Endothelial cell of umbilical vein (primary cell): ENCODE measurements at regions not wholly inside any gene's neighbourhood (a gene's known extent, or its start where the extent isn't known, plus 50 kb on each side); places are given as distances from the start of the nearest gene placed in this dataset.

ENCODE experiments used
- EZH2 ChIP-seq: IDR thresholded peaks from 2 replicates; pipeline ENCODE4 v1.6.1; 2012; ENCODE audit warnings: borderline replicate concordance, low read depth, mild to moderate bottlenecking, moderate library complexity, low read length, inconsistent platforms; ENCODE audit not compliant: severe bottlenecking
- FOS ChIP-seq: IDR thresholded peaks from 2 replicates; pipeline ENCODE4 v1.6.1; 2011; ENCODE audit warnings: mild to moderate bottlenecking, low read length, moderate library complexity, borderline replicate concordance; ENCODE audit not compliant: insufficient read depth
- GATA2 ChIP-seq: IDR thresholded peaks from 2 replicates; pipeline ENCODE4 v1.7.0; 2011; ENCODE audit warnings: low read depth, mild to moderate bottlenecking, moderate library complexity, mixed read lengths, low read length; ENCODE audit not compliant: insufficient read length, insufficient read depth
- JUN ChIP-seq: IDR thresholded peaks from 2 replicates; pipeline ENCODE4 v1.6.1; 2011; ENCODE audit warnings: borderline replicate concordance, low read depth; ENCODE audit not compliant: insufficient read length, insufficient read depth
- MYC ChIP-seq: IDR thresholded peaks from one replicate; pipeline ENCODE4 v1.6.1; 2011; ENCODE audit warnings: mild to moderate bottlenecking, low read depth, low read length
- POLR2A ChIP-seq: IDR thresholded peaks from 2 replicates; pipeline ENCODE4 v1.6.1; 2012; ENCODE audit warnings: low read depth, mild to moderate bottlenecking, control low read depth, low read length
- POLR2AphosphoS5 ChIP-seq: IDR thresholded peaks from 2 replicates; pipeline ENCODE4 v1.6.1; 2012; ENCODE audit warnings: low read depth, mild to moderate bottlenecking, control low read depth, low read length, moderate library complexity; ENCODE audit not compliant: insufficient read depth
- TF ChIP-seq, protein P1 (sequence below), 2 donors: IDR thresholded peaks; 1 replicate in 1 of 2; 2 replicates in 1 of 2; pipeline ENCODE4 v1.5.1; 2011; ENCODE audit warnings: low read length in 2 of 2, mild to moderate bottlenecking in 2 of 2, moderate library complexity in 2 of 2, control low read depth in 1 of 2, inconsistent platforms in 1 of 2, low read depth in 1 of 2; ENCODE audit not compliant: insufficient read depth in 1 of 2; ENCODE audit errors: extremely low read depth in 1 of 2
- TF ChIP-seq, protein P2 (sequence below): IDR thresholded peaks from 2 replicates; pipeline ENCODE4 v1.6.1; 2011; ENCODE audit not compliant: insufficient read depth, insufficient read length

DNA sequence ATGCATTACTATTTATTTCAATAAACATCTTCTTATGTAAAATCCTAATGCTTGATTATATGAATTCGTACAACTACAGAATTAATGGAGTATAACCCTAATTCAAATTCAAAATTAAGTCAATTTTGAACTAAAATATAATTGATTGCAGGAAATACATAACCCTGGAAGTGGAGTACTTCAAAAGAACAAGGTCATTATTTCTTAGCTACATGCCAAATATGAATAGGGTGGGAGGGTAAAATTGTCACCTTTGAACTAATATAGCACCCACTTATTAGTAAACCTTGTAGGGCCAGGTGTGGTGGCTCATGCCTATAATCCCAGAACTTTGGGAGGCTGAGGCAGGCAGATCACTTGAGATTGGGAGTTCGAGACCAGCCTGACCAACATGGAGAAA lies 895.4 kb upstream of the ACVR2A start:
- no peak for TF ChIP-seq EZH2
- TF ChIP-seq, protein P1, sequence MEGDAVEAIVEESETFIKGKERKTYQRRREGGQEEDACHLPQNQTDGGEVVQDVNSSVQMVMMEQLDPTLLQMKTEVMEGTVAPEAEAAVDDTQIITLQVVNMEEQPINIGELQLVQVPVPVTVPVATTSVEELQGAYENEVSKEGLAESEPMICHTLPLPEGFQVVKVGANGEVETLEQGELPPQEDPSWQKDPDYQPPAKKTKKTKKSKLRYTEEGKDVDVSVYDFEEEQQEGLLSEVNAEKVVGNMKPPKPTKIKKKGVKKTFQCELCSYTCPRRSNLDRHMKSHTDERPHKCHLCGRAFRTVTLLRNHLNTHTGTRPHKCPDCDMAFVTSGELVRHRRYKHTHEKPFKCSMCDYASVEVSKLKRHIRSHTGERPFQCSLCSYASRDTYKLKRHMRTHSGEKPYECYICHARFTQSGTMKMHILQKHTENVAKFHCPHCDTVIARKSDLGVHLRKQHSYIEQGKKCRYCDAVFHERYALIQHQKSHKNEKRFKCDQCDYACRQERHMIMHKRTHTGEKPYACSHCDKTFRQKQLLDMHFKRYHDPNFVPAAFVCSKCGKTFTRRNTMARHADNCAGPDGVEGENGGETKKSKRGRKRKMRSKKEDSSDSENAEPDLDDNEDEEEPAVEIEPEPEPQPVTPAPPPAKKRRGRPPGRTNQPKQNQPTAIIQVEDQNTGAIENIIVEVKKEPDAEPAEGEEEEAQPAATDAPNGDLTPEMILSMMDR (IDR thresholded peaks at IDR 0.05; ENCODE audit: extremely low read depth in 1 of 2, insufficient read depth in 1 of 2, low read depth in 1 of 2, low read length in 2 of 2), result no peak
- TF ChIP-seq, protein P2, sequence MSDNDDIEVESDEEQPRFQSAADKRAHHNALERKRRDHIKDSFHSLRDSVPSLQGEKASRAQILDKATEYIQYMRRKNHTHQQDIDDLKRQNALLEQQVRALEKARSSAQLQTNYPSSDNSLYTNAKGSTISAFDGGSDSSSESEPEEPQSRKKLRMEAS, result no peak
- no peak for TF ChIP-seq FOS
- TF ChIP-seq MYC, result no peak
- TF ChIP-seq POLR2A, result no peak
- no peak for TF ChIP-seq POLR2AphosphoS5
- no peak for TF ChIP-seq JUN
- TF ChIP-seq GATA2, result no peak
